ENCODE measurements at regions not wholly inside any gene's neighbourhood (a gene's known extent, or its start where the extent isn't known, plus 50 kb on each side); places are given as distances from the start of the nearest gene placed in this dataset.
"Not testable (repeated sequence)": the region's sequence is repeated elsewhere in the genome, so short reads cannot be mapped to it uniquely, and the experiment has no call there.

GRCh38 chr2:234250926-234251325 lies 200.4 kb downstream of the SPP2 start:
- DNase-seq (ENCODE audit: low read depth in 2 of 2), result no peak

DNA sequence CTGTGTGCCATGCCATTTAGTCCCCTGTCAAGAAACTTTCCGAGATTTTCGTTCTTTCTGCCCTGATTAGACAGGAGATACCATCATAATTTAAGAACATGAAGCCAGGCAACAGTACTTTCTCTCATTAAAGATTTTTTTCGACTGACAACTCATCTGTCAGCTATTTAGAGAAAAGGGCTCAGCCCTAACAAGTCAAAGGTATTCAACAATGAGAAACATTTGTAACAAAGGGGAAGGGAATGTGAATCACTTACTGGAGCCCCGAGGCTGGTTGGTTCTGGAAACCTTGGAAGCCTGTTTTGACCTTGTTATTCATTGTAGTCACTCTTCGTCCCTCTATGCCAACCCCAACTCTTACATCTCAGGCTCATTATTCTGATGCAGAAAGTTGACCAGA lies 199.4 kb downstream of the SPP2 start:
- peak in 1 of 2 donors; percentile 77 for DNase-seq (ENCODE audit: low read depth in 2 of 2)

DNA sequence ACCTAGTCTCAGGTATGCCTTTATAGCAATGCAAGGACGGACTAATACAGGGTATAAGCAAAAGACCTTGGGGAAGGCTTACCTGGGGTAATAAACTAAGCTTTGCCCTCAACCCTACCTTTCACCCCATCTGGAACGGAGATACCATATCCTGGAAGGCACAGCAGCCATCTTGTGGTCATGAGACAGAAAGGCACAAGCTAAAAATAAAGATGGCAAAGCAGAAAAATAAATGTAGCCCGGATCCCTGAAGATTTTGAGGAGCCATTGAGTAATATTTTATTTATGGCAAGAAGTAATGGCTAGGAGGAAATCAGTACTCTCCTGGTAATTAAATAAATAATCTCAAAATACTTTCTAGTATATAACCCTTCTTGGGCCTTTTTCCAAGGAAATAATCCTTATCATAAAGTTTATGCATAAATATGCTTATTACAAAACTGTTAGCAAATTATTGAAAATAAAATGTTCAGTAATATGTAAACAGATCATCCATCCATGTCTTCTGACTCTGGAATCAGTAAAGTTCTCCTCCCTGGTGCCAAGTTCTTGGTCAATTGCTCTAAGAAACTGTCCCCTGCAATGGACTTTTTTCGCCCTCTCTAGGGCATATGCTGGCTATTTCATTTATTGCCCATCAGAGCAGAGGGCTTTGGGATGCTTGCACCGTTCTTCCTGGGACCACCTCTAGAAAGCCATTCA lies 198.7 kb downstream of the SPP2 start:
- DNase-seq (ENCODE audit: low read depth in 2 of 2), result no peak

DNA sequence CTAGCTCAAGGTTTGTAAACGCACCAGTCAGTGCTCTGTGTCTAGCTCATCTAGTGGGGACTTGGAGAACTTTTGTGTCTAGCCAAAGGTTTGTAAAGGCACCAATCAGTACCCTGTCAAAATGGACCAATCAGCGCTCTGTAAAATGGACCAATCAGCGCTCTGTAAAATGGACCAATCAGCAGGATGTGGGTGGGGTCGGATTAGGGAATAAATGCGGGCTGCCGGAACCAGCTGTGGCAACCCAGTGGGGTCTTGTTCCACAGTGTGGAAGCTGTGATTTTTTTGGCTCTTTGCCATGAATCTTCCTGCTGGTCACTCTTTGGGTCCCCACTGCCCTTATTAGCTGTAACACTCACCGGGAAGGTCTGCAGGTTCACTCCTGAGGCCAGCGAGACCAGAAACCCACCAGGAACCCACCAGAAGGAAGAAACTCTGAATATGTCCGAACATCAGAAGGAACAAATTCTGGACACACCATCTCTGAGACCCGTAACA lies 197.8 kb downstream of the SPP2 start:
- not testable (repeated sequence) for DNase-seq (ENCODE audit: low read depth in 2 of 2)

DNA sequence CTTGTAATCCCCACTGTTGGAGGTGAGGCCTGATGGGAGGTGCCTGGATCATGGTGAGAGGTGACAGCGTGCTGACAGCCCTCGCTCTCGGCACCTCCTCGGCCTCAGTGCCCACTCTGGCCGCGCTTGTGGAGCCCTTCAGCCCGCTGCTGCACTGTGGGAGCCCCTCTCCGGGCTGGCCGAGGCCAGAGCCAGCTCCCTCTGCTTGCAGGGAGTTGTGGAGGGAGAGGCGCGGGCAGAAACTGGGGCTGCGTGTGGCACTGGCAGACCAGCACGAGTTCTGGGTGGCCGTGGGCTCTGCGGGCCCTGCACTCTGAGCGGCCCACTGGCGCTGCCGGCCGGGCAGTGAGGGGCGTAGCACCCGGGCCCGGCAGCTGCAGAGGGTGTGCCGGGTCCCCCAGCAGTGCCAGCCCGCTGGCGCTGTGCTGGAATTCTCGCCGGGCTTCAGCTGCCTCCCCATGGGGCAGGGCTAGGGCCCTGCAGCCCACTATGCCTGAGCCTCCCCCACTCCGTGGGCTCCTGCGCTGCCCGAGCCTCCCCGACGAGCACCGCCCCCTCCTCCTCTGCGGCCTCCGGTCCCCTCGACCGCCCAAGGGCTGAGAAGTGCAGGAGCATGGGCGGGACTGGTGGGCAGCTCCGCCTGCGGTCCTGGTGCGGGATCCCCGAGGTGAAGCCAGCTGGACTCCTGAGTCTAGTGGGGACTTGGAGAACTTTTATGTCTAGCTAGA lies 197.1 kb downstream of the SPP2 start:
- DNase-seq (ENCODE audit: low read depth in 2 of 2), result no peak

- DNase-seq (ENCODE audit: low read depth in 2 of 2), result peak in 1 of 2 donors; percentile 89
Observed at GRCh38 chr2:234245945-234246344, 195.4 kb downstream of the SPP2 start.

- peak in 1 of 2 donors; percentile 16 for DNase-seq (ENCODE audit: low read depth in 2 of 2)
Observed at GRCh38 chr2:234243871-234244565, 193.5 kb downstream of the SPP2 start.

DNA sequence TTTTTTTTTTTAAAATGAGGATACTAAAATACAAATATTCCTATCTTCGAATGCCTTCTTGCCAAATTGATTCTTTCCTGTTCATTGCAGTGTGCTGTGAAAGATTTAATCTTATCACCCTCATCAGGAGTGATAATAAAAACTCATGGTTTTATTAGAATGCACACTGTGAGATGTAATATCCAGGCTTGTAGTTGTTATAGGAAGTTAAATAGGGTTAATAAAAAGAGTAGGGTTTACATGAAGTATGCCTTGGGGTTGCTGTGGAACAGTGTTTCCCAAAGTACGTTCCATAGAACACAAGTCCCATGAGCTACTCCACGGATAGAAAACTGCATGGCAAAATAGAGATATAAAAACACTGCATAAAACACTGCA lies 191.9 kb downstream of the SPP2 start:
- no peak for DNase-seq (ENCODE audit: low read depth in 2 of 2)

DNA sequence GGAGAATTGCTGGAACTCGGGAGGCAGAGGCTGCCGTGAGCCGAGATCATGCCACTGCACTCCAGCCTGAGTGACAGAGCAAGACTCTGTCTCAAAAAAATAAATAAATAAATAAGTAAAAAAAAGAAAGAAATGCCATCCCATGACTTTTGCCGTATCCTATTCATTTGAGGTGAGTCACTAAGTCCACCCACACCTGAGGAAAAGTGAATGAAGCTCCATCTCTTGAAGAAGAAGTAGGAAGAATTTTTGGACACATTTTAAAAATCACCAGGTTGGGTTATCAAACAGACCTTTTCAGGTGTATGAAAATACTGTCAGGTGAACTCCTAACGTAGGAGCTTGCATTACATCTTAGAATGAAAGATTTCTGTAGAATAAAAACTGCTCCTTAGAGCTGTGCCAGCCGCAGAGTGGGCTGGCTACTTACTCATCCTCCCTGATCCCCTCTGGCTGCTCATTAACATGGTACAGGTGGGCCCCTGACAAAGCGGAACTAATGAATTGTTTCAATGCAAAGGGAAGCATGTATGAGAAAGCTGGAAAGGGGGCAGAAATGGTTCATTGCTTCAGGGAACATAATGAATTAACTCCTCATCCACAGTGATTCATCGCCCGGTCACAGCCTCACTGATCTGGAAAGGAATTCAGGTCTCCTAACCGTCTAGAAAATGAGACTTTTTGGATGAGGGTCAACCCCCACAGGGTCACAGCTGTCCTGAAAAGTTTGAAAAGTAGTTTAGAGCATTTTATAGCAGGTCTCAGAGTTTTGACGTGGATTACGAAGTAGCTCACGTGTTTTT lies 191.4 kb downstream of the SPP2 start:
- peak in 1 of 2 donors; percentile 49 for DNase-seq (ENCODE audit: low read depth in 2 of 2)

DNA sequence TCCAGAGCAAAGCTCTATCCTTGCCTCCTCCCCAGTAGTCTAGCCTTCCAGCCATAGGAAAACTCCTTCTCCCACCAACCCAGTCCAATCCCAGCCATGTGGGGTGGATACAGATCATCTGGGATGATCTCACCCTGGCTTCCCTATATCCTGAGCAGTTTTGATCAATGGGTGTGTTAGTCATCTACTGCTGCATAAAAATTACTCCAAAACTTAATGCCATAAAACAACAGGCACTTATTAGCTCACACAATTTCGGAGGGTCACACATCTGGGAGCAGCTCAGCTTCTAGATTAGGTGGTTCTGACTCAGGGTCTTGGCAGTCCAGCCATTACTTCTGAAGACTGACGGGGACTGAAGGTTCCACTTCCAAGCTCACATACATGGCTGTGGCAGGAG lies 190.4 kb downstream of the SPP2 start:
- DNase-seq (ENCODE audit: low read depth in 2 of 2), result no peak

- DNase-seq (ENCODE audit: low read depth in 2 of 2), result no peak
Observed at GRCh38 chr2:234235191-234235590, 184.7 kb downstream of the SPP2 start.

DNA sequence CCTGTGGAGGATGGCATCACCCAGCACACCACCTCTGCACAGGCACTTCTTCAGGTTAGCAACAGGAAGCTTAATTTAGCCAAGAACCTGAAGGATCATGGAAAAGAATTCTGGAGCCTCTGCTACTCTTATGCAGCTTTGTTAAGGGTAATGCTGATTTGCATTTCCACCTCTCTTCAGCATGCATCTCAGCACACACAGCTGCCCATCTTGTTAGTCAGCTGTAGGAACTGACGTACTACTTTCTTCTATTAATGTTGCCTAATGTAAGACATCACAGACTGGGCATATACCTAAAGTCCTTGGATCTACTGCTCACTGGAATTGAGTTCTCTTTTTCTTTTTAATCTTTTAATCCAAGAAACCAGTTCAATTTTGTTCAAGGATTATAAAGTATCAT lies 181.0 kb downstream of the SPP2 start:
- DNase-seq (ENCODE audit: low read depth in 2 of 2), result no peak

- DNase-seq (ENCODE audit: low read depth in 2 of 2), result no peak
Observed at GRCh38 chr2:234219046-234219310, 168.5 kb downstream of the SPP2 start.

GRCh38 chr2:234218266-234219045 lies 168.0 kb downstream of the SPP2 start:
- no peak for DNase-seq (ENCODE audit: low read depth in 2 of 2)

DNA sequence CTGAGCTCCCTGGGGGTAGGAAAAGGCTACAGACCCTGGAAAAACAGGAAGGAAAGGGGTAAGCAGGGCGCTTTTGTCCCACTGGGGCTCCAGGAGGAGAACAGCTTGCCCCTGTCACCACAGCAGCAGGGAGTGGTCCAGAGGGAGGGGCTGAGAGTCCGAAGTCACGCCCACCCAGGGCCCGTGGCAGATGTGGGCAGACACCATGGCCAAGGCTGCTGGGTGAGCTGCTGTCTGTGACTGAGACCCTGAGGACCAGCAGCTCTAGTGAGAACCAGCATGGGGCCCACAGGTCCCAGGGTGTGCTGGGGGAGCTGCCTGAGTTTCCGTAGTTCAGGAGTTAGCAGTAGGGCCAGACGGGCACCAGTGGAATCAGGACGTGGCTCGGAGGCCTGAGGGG lies 162.0 kb downstream of the SPP2 start:
- DNase-seq (ENCODE audit: low read depth in 2 of 2), result no peak

- DNase-seq (ENCODE audit: low read depth in 2 of 2), result no peak
Observed at GRCh38 chr2:234211797-234212196, 161.3 kb downstream of the SPP2 start.

- DNase-seq (ENCODE audit: low read depth in 2 of 2), result no peak
Observed at GRCh38 chr2:234206738-234207137, 156.2 kb downstream of the SPP2 start.

GRCh38 chr2:234204480-234204879 lies 154.0 kb downstream of the SPP2 start:
- no peak for DNase-seq (ENCODE audit: low read depth in 2 of 2)

GRCh38 chr2:234203135-234203984 lies 152.9 kb downstream of the SPP2 start:
- peak; percentile 92 to 97 for DNase-seq (ENCODE audit: low read depth in 2 of 2)

GRCh38 chr2:234202601-234203000 lies 152.1 kb downstream of the SPP2 start:
- DNase-seq (ENCODE audit: low read depth in 2 of 2), result no peak

Measured in dermis microvascular lymphatic vessel endothelial cell (primary cell).